Peyer's patch (tissue), 4 donors: ENCODE measurements at regions not wholly inside any gene's neighbourhood (a gene's known extent, or its start where the extent isn't known, plus 50 kb on each side); places are given as distances from the start of the nearest gene placed in this dataset.

Experiments
- DNase-seq, 3 donors: peaks; one replicate each; pipeline ENCODE4 v3.0.0-alpha.2; 2017 to 2019
- H3K27ac ChIP-seq, 4 donors: fragments of 200-600 bp; sonication (generic); one replicate each; pipeline ENCODE4 v1.5.1; 2016 to 2019
- H3K27me3 ChIP-seq, 2 donors: fragments of 200-600 bp; sonication (generic); one replicate each; pipeline ENCODE4 v1.5.1; 2019
- H3K36me3 ChIP-seq, 3 donors: fragments of 200-600 bp; sonication (generic); one replicate each; pipeline ENCODE4 v1.5.1; 2016 to 2019
- H3K4me1 ChIP-seq, 4 donors: fragments of 200-600 bp; sonication (generic); one replicate each; pipeline ENCODE4 v1.5.1; 2016 to 2019
- H3K4me3 ChIP-seq, 4 donors: fragments of 200-600 bp; sonication (generic); 1 replicate in 3 of 4; 2 replicates in 1 of 4; pipeline ENCODE4 v1.5.1; 2016 to 2019; ENCODE audit warnings: mild to moderate bottlenecking in 1 of 4
- H3K9me3 ChIP-seq, 4 donors: fragments of 200-600 bp; sonication (generic); one replicate each; pipeline ENCODE4 v1.5.1; 2016 to 2019; ENCODE audit warnings: mild to moderate bottlenecking in 1 of 4
- CTCF ChIP-seq, 6 experiments: fragments of 450-650 bp in 4 of 6; fragments of 200-600 bp in 2 of 6; sonication (generic) in 1 of 6; IDR thresholded peaks; one replicate each; pipeline ENCODE4 v1.5.1; 2017 to 2019; ENCODE audit warnings: antibody characterized with exemption in 6 of 6, mild to moderate bottlenecking in 3 of 6, moderate library complexity in 1 of 6
- POLR2A ChIP-seq, 2 donors: fragments of 450-650 bp; IDR thresholded peaks; one replicate each; pipeline ENCODE4 v1.5.1; 2017; ENCODE audit warnings: antibody characterized with exemption in 2 of 2, mild to moderate bottlenecking in 2 of 2, moderate library complexity in 2 of 2

GRCh38 chr16:79334127-79334526 is 266.4 kb downstream of the MAF start:
- DNase-seq = peak in 1 of 3 donors; percentile 49
- Histone ChIP-seq H3K9me3 (no peaks in the 10 kb centered on the region), H3K27me3 (no peaks in the 10 kb centered on the region), H3K27ac (no peak overlapping the region), H3K36me3 (no peaks in the 10 kb centered on the region), H3K4me1 (peaks cover 0 to 4% (median 0%) of the 10 kb centered on the region in 4 donors), H3K4me3 (no peak overlapping the region)
- no peak for TF ChIP-seq POLR2A (IDR thresholded peaks at IDR 0.05)
- peak in 1 of 6 experiments; percentile 20 for TF ChIP-seq CTCF (IDR thresholded peaks at IDR 0.05)

- H3K27me3 ChIP-seq = no peaks in the 10 kb centered on the region
- no peak for TF ChIP-seq CTCF (IDR thresholded peaks at IDR 0.05)
- TF ChIP-seq POLR2A (IDR thresholded peaks at IDR 0.05) = no peak
- no peak overlapping the region for H3K27ac ChIP-seq
- H3K4me1 ChIP-seq = peaks cover 0 to 4% (median 0%) of the 10 kb centered on the region in 4 donors
- H3K4me3 ChIP-seq = no peak overlapping the region
- DNase-seq = no peak
- no peaks in the 10 kb centered on the region for H3K36me3 ChIP-seq
- no peaks in the 10 kb centered on the region for H3K9me3 ChIP-seq
Observed at GRCh38 chr16:79331066-79331465, 269.5 kb downstream of the MAF start.

GRCh38 chr16:79329967-79330366 is 270.6 kb downstream of the MAF start:
- Histone ChIP-seq H3K27me3 (no peaks in the 10 kb centered on the region), H3K27ac (no peak overlapping the region), H3K9me3 (no peaks in the 10 kb centered on the region), H3K4me1 (peaks cover 0 to 4% (median 0%) of the 10 kb centered on the region in 4 donors), H3K36me3 (no peaks in the 10 kb centered on the region), H3K4me3 (no peak overlapping the region)
- no peak for TF ChIP-seq CTCF (IDR thresholded peaks at IDR 0.05)
- peak in 1 of 3 donors; percentile 76 for DNase-seq

- H3K27me3 ChIP-seq = no peaks in the 10 kb centered on the region
- no peak for DNase-seq
- no peak overlapping the region for H3K27ac ChIP-seq
- peaks cover 0 to 4% (median 0%) of the 10 kb centered on the region in 4 donors for H3K4me1 ChIP-seq
- TF ChIP-seq POLR2A (IDR thresholded peaks at IDR 0.05) (no peak), CTCF (IDR thresholded peaks at IDR 0.05) (no peak)
- H3K9me3 ChIP-seq = no peaks in the 10 kb centered on the region
- H3K4me3 ChIP-seq = no peak overlapping the region
- no peaks in the 10 kb centered on the region for H3K36me3 ChIP-seq
Observed at GRCh38 chr16:79329166-79329521, 271.4 kb downstream of the MAF start.

- Histone ChIP-seq H3K36me3 (no peaks in the 10 kb centered on the region), H3K4me1 (peaks cover 0 to 4% (median 0%) of the 10 kb centered on the region in 4 donors), H3K27ac (no peak overlapping the region), H3K27me3 (no peaks in the 10 kb centered on the region), H3K9me3 (no peaks in the 10 kb centered on the region), H3K4me3 (no peak overlapping the region)
- no peak for DNase-seq
- TF ChIP-seq CTCF (IDR thresholded peaks at IDR 0.05) = no peak
- no peak for TF ChIP-seq POLR2A (IDR thresholded peaks at IDR 0.05)
Observed at GRCh38 chr16:79328402-79329165, 272.0 kb downstream of the MAF start.
